Gastroesophageal sphincter (tissue), 4 donors: ENCODE measurements at regions not wholly inside any gene's neighbourhood (a gene's known extent, or its start where the extent isn't known, plus 50 kb on each side); places are given as distances from the start of the nearest gene placed in this dataset.
"Not testable (repeated sequence)": the region's sequence is repeated elsewhere in the genome, so short reads cannot be mapped to it uniquely, and the experiment has no call there.

Source experiments
- ATAC-seq: fragments of 150-250 bp; one replicate; pipeline ENCODE4 v1.9.1; 2016; ENCODE audit warnings: mild to moderate bottlenecking, moderate library complexity
- H3K27ac ChIP-seq, 4 donors: fragments of 200-600 bp; sonication (generic) in 3 of 4; 1 replicate in 3 of 4; 2 replicates in 1 of 4; pipeline ENCODE4 v1.5.1; 2016 to 2019
- H3K27me3 ChIP-seq: fragments of 200-600 bp; sonication (generic); one replicate; pipeline ENCODE4 v1.5.1; 2019
- H3K36me3 ChIP-seq, 2 donors: fragments of 200-600 bp; sonication (generic); one replicate each; pipeline ENCODE4 v1.5.1; 2019; ENCODE audit warnings: control low read depth in 1 of 2
- H3K4me1 ChIP-seq, 3 donors: fragments of 200-600 bp; sonication (generic); 1 replicate in 2 of 3; 2 replicates in 1 of 3; pipeline ENCODE4 v1.5.1; 2016 to 2019; ENCODE audit warnings: control low read depth in 2 of 3
- H3K4me3 ChIP-seq, 2 donors: fragments of 200-600 bp; sonication (generic); one replicate each; pipeline ENCODE4 v1.5.1; 2019; ENCODE audit warnings: mild to moderate bottlenecking in 1 of 2, moderate library complexity in 1 of 2
- H3K9me3 ChIP-seq, 3 donors: fragments of 200-600 bp; sonication (generic); one replicate each; pipeline ENCODE4 v1.5.1; 2017 to 2019; ENCODE audit warnings: control low read depth in 2 of 3
- EP300 ChIP-seq: sonication (generic); formaldehyde crosslinking; IDR thresholded peaks from one replicate; pipeline ENCODE4 v1.6.1; 2017; ENCODE audit warnings: antibody characterized with exemption, mild to moderate bottlenecking
- POLR2A ChIP-seq, 2 donors: fragments of 450-650 bp; IDR thresholded peaks; one replicate each; pipeline ENCODE4 v1.6.1; 2017; ENCODE audit warnings: antibody characterized with exemption in 2 of 2, mild to moderate bottlenecking in 2 of 2, moderate library complexity in 1 of 2
- POLR2AphosphoS5 ChIP-seq: sonication (generic); formaldehyde crosslinking; IDR thresholded peaks from one replicate; pipeline ENCODE4 v1.6.1; 2017; ENCODE audit warnings: antibody characterized with exemption
- WGBS, 2 donors: methylation state at CpG; one replicate each; pipeline ENCODE4 v1.1.5; 2018; ENCODE audit warnings: low coverage in 1 of 2; 5-methylcytosine and 5-hydroxymethylcytosine counted together
- TF ChIP-seq, protein P1 (sequence below), 4 experiments: fragments of 200-600 bp in 2 of 4; fragments of 450-650 bp in 2 of 4; sonication (generic) in 1 of 4; IDR thresholded peaks; one replicate each; pipeline ENCODE4 v1.5.1; 2017 to 2019; ENCODE audit warnings: antibody characterized with exemption in 4 of 4, mild to moderate bottlenecking in 2 of 4, moderate library complexity in 2 of 4

DNA sequence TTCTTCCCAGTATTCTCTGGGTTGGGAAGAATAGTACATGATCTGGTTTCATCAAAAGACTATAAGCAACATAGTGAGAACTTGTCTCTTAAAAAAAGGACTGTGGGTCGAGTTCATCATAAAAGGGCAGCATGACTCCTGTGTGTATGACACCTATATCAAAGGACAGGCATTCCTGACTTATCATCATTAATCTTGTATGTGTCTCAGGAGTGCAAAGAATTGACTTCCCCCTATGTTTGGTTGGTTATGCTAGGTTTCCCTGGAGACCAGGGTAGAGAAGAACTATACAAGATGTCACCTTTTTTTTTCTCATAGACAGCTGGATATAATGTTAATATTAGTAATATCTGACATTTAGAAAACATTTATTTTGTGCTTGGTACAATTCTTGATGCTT, 173.1 kb upstream of the ANKRD55 start:
- Histone ChIP-seq H3K27ac (no peak overlapping the region), H3K9me3 (no peaks in the 10 kb centered on the region), H3K27me3 (no peaks in the 10 kb centered on the region), H3K4me3 (no peak overlapping the region), H3K4me1 (no peaks in the 10 kb centered on the region), H3K36me3 (no peaks in the 10 kb centered on the region)
- TF ChIP-seq POLR2AphosphoS5 (no peak), EP300 (no peak), POLR2A (IDR thresholded peaks at IDR 0.05) (no peak)
- TF ChIP-seq, protein P1, sequence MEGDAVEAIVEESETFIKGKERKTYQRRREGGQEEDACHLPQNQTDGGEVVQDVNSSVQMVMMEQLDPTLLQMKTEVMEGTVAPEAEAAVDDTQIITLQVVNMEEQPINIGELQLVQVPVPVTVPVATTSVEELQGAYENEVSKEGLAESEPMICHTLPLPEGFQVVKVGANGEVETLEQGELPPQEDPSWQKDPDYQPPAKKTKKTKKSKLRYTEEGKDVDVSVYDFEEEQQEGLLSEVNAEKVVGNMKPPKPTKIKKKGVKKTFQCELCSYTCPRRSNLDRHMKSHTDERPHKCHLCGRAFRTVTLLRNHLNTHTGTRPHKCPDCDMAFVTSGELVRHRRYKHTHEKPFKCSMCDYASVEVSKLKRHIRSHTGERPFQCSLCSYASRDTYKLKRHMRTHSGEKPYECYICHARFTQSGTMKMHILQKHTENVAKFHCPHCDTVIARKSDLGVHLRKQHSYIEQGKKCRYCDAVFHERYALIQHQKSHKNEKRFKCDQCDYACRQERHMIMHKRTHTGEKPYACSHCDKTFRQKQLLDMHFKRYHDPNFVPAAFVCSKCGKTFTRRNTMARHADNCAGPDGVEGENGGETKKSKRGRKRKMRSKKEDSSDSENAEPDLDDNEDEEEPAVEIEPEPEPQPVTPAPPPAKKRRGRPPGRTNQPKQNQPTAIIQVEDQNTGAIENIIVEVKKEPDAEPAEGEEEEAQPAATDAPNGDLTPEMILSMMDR (IDR thresholded peaks at IDR 0.05) = no peak
- WGBS, 2 donors = 58 to 67% methylated on average over 1 of the region's 1 CpG
- ATAC-seq = no peak

DNA sequence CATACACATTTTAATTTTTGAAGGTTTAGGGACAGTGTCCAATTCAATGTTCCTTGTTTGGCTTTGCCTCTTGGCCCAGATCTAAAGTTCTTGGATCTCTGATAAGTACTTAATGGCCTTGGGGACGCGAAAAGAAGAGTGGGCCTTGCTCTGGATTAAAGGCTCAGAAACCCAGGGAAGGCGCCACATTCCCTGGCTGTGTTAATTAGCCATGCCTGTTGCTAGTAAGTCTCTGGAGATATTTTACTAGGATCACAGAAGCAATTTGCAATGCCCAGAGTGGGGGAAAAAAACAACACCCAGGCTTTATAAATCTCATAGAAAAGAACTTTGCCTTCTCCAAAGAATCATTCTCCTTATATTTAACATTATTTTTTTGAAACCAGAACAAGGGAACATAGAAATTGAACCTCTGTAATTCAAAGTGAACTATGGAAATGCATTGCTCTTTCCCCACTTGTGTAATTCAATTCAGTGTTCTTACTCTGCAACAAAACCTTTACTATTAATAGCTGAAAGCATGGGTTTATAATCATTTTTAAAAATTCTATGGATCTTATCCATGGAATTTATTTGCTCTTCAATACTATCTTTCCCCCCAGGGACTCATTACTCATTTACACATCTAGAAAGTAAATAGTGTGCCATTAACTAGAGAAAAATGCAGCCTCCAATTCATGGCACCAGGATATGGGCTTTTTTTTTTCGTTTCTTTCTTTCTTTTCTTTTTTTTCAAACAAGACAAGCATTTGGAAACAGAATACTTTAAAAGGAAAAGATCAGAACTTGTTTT, 172.2 kb upstream of the ANKRD55 start:
- no peaks in the 10 kb centered on the region for H3K4me1 ChIP-seq
- 69 to 73% methylated on average over 4 of the region's 4 CpGs for WGBS, 2 donors
- no peak for TF ChIP-seq EP300
- TF ChIP-seq, protein P1 (IDR thresholded peaks at IDR 0.05) = no peak
- TF ChIP-seq POLR2AphosphoS5 = no peak
- no peak for TF ChIP-seq POLR2A (IDR thresholded peaks at IDR 0.05)

DNA sequence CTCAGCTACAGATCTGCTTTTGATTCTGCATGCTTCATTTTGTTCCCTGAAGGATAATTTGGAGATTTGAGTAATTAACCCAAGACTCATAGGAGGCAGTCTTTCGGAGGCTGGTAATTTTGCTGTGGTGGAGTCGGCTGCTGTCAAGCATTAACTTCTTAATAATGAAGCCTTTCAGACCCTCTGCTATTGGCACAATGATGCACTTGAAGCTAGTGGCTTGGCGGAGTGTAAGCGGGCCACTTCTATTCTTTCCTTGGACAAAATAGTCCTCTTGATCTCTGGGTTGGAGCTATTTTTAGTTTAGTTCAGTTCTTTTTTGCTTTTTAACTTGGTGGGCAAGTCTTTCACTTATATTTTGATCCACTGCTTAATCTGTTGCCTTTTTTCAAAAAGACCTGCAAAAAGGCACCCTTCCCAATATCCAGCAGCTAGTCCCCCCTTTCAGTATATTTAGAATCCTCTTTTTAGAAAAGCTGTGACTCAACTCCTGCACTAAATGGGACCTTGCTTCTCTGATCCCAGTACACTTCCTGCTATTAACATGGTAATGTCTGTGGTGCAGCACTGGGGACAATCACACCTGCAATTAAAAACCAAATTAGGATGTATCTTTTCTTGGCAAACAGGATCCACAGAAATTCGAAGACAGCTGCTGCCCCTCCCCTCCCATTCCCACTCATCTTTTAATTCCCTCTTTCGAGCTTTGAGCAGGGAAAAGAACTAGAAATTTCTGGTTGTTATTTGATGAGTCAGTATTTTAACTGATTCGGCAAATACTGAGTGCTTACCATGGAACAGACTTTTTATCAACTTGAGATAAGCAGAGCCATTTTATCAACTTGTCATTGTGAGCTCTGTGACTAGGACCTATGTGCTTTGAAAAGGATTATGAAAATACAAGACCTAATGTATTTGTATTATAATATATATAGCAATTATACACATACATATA, 169.4 kb upstream of the ANKRD55 start:
- no peaks in the 10 kb centered on the region for H3K9me3 ChIP-seq
- H3K4me3 ChIP-seq = no peak overlapping the region
- H3K27ac ChIP-seq = no peak overlapping the region
- no peaks in the 10 kb centered on the region for H3K4me1 ChIP-seq
- no peak for ATAC-seq
- 45 to 70% methylated on average over 5 to 7 of the region's 7 CpGs for WGBS, 2 donors
- no peaks in the 10 kb centered on the region for H3K36me3 ChIP-seq
- no peaks in the 10 kb centered on the region for H3K27me3 ChIP-seq
- TF ChIP-seq EP300 (no peak), POLR2A (IDR thresholded peaks at IDR 0.05) (no peak), POLR2AphosphoS5 (no peak)
- TF ChIP-seq, protein P1 (IDR thresholded peaks at IDR 0.05) = no peak

More for the DNA sequence above, 172.2 kb upstream of the ANKRD55 start:
- no peak overlapping the region for H3K4me3 ChIP-seq
- H3K27ac ChIP-seq = no peak overlapping the region
- H3K9me3 ChIP-seq = no peaks in the 10 kb centered on the region
- ATAC-seq = no peak
- H3K27me3 ChIP-seq = no peaks in the 10 kb centered on the region
- H3K36me3 ChIP-seq = no peaks in the 10 kb centered on the region

DNA sequence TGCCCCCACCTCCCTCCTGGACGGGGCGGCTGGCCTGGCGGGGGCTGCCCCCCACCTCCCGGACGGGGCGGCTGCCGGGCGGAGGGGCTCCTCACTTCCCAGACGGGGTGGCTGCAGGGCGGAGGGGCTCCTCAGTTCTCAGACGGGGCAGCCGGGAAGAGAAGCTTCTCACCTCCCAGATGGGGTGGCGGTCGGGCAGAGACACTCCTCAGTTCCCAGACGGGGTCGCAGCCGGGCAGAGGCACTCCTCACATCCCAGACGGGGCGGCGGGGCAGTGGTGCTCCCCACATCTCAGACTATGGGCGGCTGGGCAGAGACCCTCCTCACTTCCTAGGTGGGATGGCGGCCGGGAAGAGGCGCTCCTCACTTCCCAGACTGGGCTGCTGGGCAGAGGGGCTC, 164.7 kb upstream of the ANKRD55 start:
- not testable (repeated sequence) for ATAC-seq, H3K27ac ChIP-seq, H3K36me3 ChIP-seq, H3K27me3 ChIP-seq, H3K4me3 ChIP-seq, H3K4me1 ChIP-seq
- H3K9me3 ChIP-seq = peaks cover 0 to 42% (median 0%) of the 10 kb centered on the region in 3 donors
- WGBS, 2 donors = no CpG with 5 or more reads among the region's 24 CpGs

DNA sequence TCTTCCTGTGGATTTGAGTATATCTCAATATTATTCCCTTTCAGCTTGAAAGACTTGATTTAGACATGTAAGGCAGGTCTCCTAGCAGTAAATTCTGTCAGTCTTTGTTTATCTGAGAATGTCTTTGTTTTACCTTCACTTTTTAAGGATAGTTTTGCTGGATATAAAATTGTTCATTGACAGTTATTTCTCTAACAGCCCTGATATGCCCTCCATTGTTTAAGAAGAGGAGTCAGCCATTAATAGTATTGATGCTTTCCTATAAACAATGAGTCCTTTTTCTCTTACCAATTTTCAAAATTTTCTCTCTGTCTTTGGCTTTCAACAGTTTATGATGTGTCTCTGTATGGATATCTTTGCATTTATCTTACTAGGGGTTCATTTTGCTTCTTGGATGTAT, 163.5 kb upstream of the ANKRD55 start:
- TF ChIP-seq EP300 (no peak), POLR2A (IDR thresholded peaks at IDR 0.05) (no peak), POLR2AphosphoS5 (no peak)
- TF ChIP-seq, protein P1 (IDR thresholded peaks at IDR 0.05) = no peak
- ATAC-seq = no peak
- H3K9me3 ChIP-seq = peaks cover 0 to 43% (median 0%) of the 10 kb centered on the region in 3 donors
- no peak overlapping the region for H3K27ac ChIP-seq
- H3K27me3 ChIP-seq = no peaks in the 10 kb centered on the region
- no peak overlapping the region for H3K4me3 ChIP-seq
- no peaks in the 10 kb centered on the region for H3K4me1 ChIP-seq
- H3K36me3 ChIP-seq = no peaks in the 10 kb centered on the region
